ENCODE measurements at regions not wholly inside any gene's neighbourhood (a gene's known extent, or its start where the extent isn't known, plus 50 kb on each side); places are given as distances from the start of the nearest gene placed in this dataset.

GRCh38 chr7:12456506-12456905, 52.8 kb upstream of the VWDE start:
- TF ChIP-seq EP300 (IDR thresholded peaks at IDR 0.05) = no peak
- no peak for TF ChIP-seq POLR2A (IDR thresholded peaks at IDR 0.05)
- no peak for TF ChIP-seq CTCF (IDR thresholded peaks at IDR 0.05)
- no peak for TF ChIP-seq POLR2AphosphoS5 (IDR thresholded peaks at IDR 0.05)

Data from suprapubic skin (tissue), 4 donors.